GM12878 (cell line): ENCODE measurements at regions not wholly inside any gene's neighbourhood (a gene's known extent, or its start where the extent isn't known, plus 50 kb on each side); places are given as distances from the start of the nearest gene placed in this dataset.

Source experiments
- ATAC-seq: fragments of 200-7000 bp; cut with Tn5 transposase; 3 replicates; pipeline ENCODE4 v1.9.1; 2020; ENCODE audit warnings: mild to moderate bottlenecking, moderate library complexity
- BruUV-seq: library from RNA; stranded (reverse); fragments of 400-500 nt; replicated peaks from 2 replicates; lab custom pipeline; 2021; lab: Mats Ljungman, UMichigan
- CTCF ChIA-PET: fragments of 300-600 bp; sonication (Branson Sonifier 250); formaldehyde crosslinking; extraction: SDS; loops from one replicate; lab custom pipeline; 2021; ENCODE audit warnings: inconsistent platforms; lab: Yijun Ruan, JAX
- POLR2A ChIA-PET: fragments of 350-600 bp; formaldehyde crosslinking; extraction: SDS; loops from one replicate; lab custom pipeline; 2021; ENCODE audit warnings: inconsistent platforms; lab: Charles Lee
- RAD21 ChIA-PET: fragments of 300-600 bp; sonication (Branson Sonifier 250); formaldehyde crosslinking; loops from one replicate; lab custom pipeline; 2023; ENCODE audit warnings: antibody characterized with exemption; ENCODE audit not compliant: unreplicated experiment; lab: Charles Lee
- SMC1A ChIA-PET: fragments of 300-600 bp; sonication (Branson Sonifier 250); formaldehyde crosslinking; loops from one replicate; lab custom pipeline; 2023; ENCODE audit not compliant: unreplicated experiment, uncharacterized antibody; lab: Charles Lee
- DNase-seq: peaks from one replicate; pipeline ENCODE4 v3.0.0-alpha.2; 2011; ENCODE audit warnings: low read depth, low spot score
- FAIRE-seq: peaks from 3 replicates; lab custom pipeline; 2011; peaks lifted over from hg19 to GRCh38; lab: Jason Lieb, UNC
- H2AFZ ChIP-seq: 2 replicates; pipeline ENCODE4 v1.6.0; 2011; ENCODE audit warnings: low read depth, low read length, control low read depth; ENCODE audit not compliant: control insufficient read depth
- H3K27ac ChIP-seq: 2 replicates; pipeline ENCODE4 v1.5.1; 2011; ENCODE audit warnings: control low read depth; ENCODE audit not compliant: control insufficient read depth, insufficient read depth
- H3K27me3 ChIP-seq, 2 experiments: replicated peaks in 1 of 2; 2 replicates each; pipeline versions ENCODE4 v1.6.0 to v1.6.1; 2011; ENCODE audit warnings: low read length in 1 of 2; ENCODE audit not compliant: control insufficient read depth in 2 of 2, insufficient read depth in 2 of 2
- H3K36me3 ChIP-seq, 2 experiments: 2 replicates each; pipeline ENCODE4 v1.5.1; 2011; ENCODE audit warnings: low read length in 1 of 2; ENCODE audit not compliant: control insufficient read depth in 2 of 2, insufficient read depth in 2 of 2
- H3K4me1 ChIP-seq: 2 replicates; pipeline ENCODE4 v1.6.1; 2011; ENCODE audit warnings: mild to moderate bottlenecking, low read length, moderate library complexity, mixed read lengths; ENCODE audit not compliant: control insufficient read depth, insufficient read depth
- H3K4me2 ChIP-seq: 2 replicates; pipeline ENCODE4 v1.6.0; 2011; ENCODE audit warnings: control low read depth; ENCODE audit not compliant: control insufficient read depth, insufficient read depth
- H3K4me3 ChIP-seq: fragments of 200-600 bp; sonication (generic); 2 replicates; pipeline ENCODE4 v1.5.1; 2016
- H3K79me2 ChIP-seq: 2 replicates; pipeline ENCODE4 v1.6.0; 2011; ENCODE audit warnings: low read length; ENCODE audit not compliant: control insufficient read depth, insufficient read depth
- H3K9ac ChIP-seq: 2 replicates; pipeline ENCODE4 v1.8.0; 2011; ENCODE audit warnings: low read length, control low read depth, mixed read lengths; ENCODE audit not compliant: control insufficient read depth, insufficient read depth
- H3K9me3 ChIP-seq: replicated peaks from 3 replicates; pipeline ENCODE4 v1.5.1; 2011; ENCODE audit warnings: mild to moderate bottlenecking, low read length; ENCODE audit not compliant: control insufficient read depth, insufficient read depth
- H4K20me1 ChIP-seq: 2 replicates; pipeline ENCODE4 v1.6.0; 2011; ENCODE audit not compliant: control insufficient read depth, insufficient read depth
- ATF7 ChIP-seq: fragments of 450-650 bp; IDR thresholded peaks from 2 replicates; pipeline ENCODE4 v1.6.1; 2016; ENCODE audit warnings: low read depth, mild to moderate bottlenecking
- BMI1 ChIP-seq: fragments of 450-650 bp; IDR thresholded peaks from 2 replicates; pipeline ENCODE4 v1.6.1; 2016; ENCODE audit warnings: mild to moderate bottlenecking, moderate library complexity, borderline replicate concordance
- BRCA1 ChIP-seq: IDR thresholded peaks from 2 replicates; pipeline ENCODE4 v1.6.1; 2011; ENCODE audit warnings: low read depth, low read length, improper control_type of control experiment
- CEBPZ ChIP-seq: fragments of 150-350 bp; IDR thresholded peaks from 2 replicates; pipeline ENCODE4 v1.6.1; 2016; ENCODE audit warnings: low read depth, low read length
- GABPA ChIP-seq: IDR thresholded peaks from 2 replicates; pipeline ENCODE4 v1.6.1; 2014; ENCODE audit warnings: antibody characterized with exemption, low read depth, mild to moderate bottlenecking, inconsistent platforms
- IKZF1 ChIP-seq: fragments of 450-650 bp; conservative IDR thresholded peaks from 2 replicates; pipeline ENCODE4 v1.6.1; 2017; ENCODE audit warnings: antibody characterized with exemption, mild to moderate bottlenecking
- SMARCA5 ChIP-seq: fragments of 450-650 bp; IDR thresholded peaks from 2 replicates; pipeline ENCODE4 v1.6.1; 2017; ENCODE audit warnings: mild to moderate bottlenecking
- ZBED1 ChIP-seq: IDR thresholded peaks from 2 replicates; pipeline ENCODE4 v1.6.1; 2016; ENCODE audit warnings: borderline replicate concordance
- ZBTB33 ChIP-seq: fragments of 450-650 bp; IDR thresholded peaks from 2 replicates; pipeline ENCODE4 v1.6.1; 2017; ENCODE audit warnings: mild to moderate bottlenecking
- ZNF24 ChIP-seq: fragments of 450-650 bp; IDR thresholded peaks from 2 replicates; pipeline ENCODE4 v1.6.1; 2017; ENCODE audit warnings: antibody characterized with exemption, mild to moderate bottlenecking
- ZNF687 ChIP-seq: fragments of 450-650 bp; IDR thresholded peaks from 2 replicates; pipeline ENCODE4 v1.6.1; 2017; ENCODE audit warnings: mild to moderate bottlenecking, moderate library complexity
- WGBS: methylation state at CpG from one replicate; pipeline ENCODE4 v1.1.6; 2016; ENCODE audit warnings: low lambda C conversion rate; ENCODE audit not compliant: insufficient replicate concordance, insufficient coverage; ENCODE audit errors: missing lambda C conversion rate; 5-methylcytosine and 5-hydroxymethylcytosine counted together
- in situ Hi-C: fragments of 300-500 bp; cut with MboI; formaldehyde crosslinking; loops from 9 replicates; pipeline ENCODE4 v1.14.3; 2018; ENCODE audit warnings: mixed read lengths
- intact Hi-C: fragments of 100-400 bp; cut with micrococcal nuclease; formaldehyde crosslinking; loops from one replicate; pipeline ENCODE4 v1.14.2; 2022; ENCODE audit not compliant: unreplicated experiment

- no peak for TF ChIP-seq CEBPZ
Measured at GRCh38 chr5:61919920-61920319, 386.1 kb upstream of the KIF2A start (continued).

- 0% methylated on average over 1 of the region's 1 CpG for WGBS
- no peak for DNase-seq
- TF ChIP-seq ZNF687 (no peak), GABPA (no peak), ZBED1 (no peak), BMI1 (no peak), ZBTB33 (no peak), ZNF24 (no peak), IKZF1 (no peak), ATF7 (no peak), CEBPZ (no peak), BRCA1 (no peak), SMARCA5 (no peak)
Measured at GRCh38 chr5:61924251-61924650, 381.8 kb upstream of the KIF2A start.

More at GRCh38 chr5:61924251-61924650, 381.8 kb upstream of the KIF2A start:
- Histone ChIP-seq H3K9ac (no peak overlapping the region), H3K27me3 (no peaks in the 10 kb centered on the region; a peak in 1 of 4 replicates), H2AFZ (no peak overlapping the region), H3K9me3 (no peaks in the 10 kb centered on the region), H3K27ac (no peak overlapping the region), H3K79me2 (no peaks in the 10 kb centered on the region), H3K36me3 (no peaks in the 10 kb centered on the region), H3K4me3 (no peak overlapping the region), H3K4me2 (no peak overlapping the region), H3K4me1 (no peaks in the 10 kb centered on the region), H4K20me1 (no peaks in the 10 kb centered on the region)
- in situ Hi-C loops (no loop called here), intact Hi-C loops (no loop called here)
- ChIA-PET POLR2A (no interaction called here), SMC1A (no interaction called here), RAD21 (no interaction called here), CTCF (no interaction called here)
- no peak for FAIRE-seq
- no peak for ATAC-seq
- no TSS peak for BruUV-seq
